SK-N-SH (cell line): ENCODE measurements at regions not wholly inside any gene's neighbourhood (a gene's known extent, or its start where the extent isn't known, plus 50 kb on each side); places are given as distances from the start of the nearest gene placed in this dataset.

Source experiments
- CTCF ChIP-seq: fragments of 200-600 bp; sonication (generic); IDR thresholded peaks from 2 replicates; pipeline ENCODE4 v1.6.1; 2017; ENCODE audit warnings: antibody characterized with exemption, mild to moderate bottlenecking, moderate library complexity
- FOXM1 ChIP-seq: IDR thresholded peaks from 2 replicates; pipeline ENCODE4 v1.4.0; 2012; ENCODE audit warnings: low read depth, mild to moderate bottlenecking
- GABPA ChIP-seq: IDR thresholded peaks from 2 replicates; pipeline ENCODE4 v1.4.0; 2012; ENCODE audit warnings: low read depth, mild to moderate bottlenecking
- MEF2A ChIP-seq: IDR thresholded peaks from 2 replicates; pipeline ENCODE4 v1.4.0; 2012; ENCODE audit warnings: low read depth, borderline replicate concordance
- NRF1 ChIP-seq: IDR thresholded peaks from 2 replicates; pipeline ENCODE4 v1.6.1; 2012; ENCODE audit warnings: low read depth, mild to moderate bottlenecking, low read length
- POLR2AphosphoS5 ChIP-seq: IDR thresholded peaks from 2 replicates; pipeline ENCODE4 v1.6.1; 2012; ENCODE audit warnings: low read depth, low read length
- REST ChIP-seq: IDR thresholded peaks from 2 replicates; pipeline ENCODE4 v1.6.1; 2012; ENCODE audit warnings: mild to moderate bottlenecking, low read depth, low read length, moderate library complexity

GRCh38 chr15:87567406-87568030, 689.0 kb downstream of the NTRK3 start:
- TF ChIP-seq POLR2AphosphoS5 (no peak), CTCF (no peak), FOXM1 (no peak), REST (no peak), NRF1 (no peak), GABPA (no peak), MEF2A (no peak)
